DND-41 (cell line): ENCODE measurements at regions not wholly inside any gene's neighbourhood (a gene's known extent, or its start where the extent isn't known, plus 50 kb on each side); places are given as distances from the start of the nearest gene placed in this dataset.

Experiments used
- CTCF ChIP-seq: IDR thresholded peaks from 2 replicates; pipeline ENCODE4 v1.5.1; 2012; ENCODE audit warnings: borderline replicate concordance, low read length, moderate library complexity, mild to moderate bottlenecking; ENCODE audit not compliant: poor library complexity, severe bottlenecking; ENCODE audit errors: extremely low read depth
- EZH2 ChIP-seq: IDR thresholded peaks from 3 replicates; pipeline ENCODE4 v1.6.1; 2012; ENCODE audit warnings: borderline replicate concordance, low read depth, mild to moderate bottlenecking, moderate library complexity, low read length, inconsistent platforms; ENCODE audit not compliant: severe bottlenecking

DNA sequence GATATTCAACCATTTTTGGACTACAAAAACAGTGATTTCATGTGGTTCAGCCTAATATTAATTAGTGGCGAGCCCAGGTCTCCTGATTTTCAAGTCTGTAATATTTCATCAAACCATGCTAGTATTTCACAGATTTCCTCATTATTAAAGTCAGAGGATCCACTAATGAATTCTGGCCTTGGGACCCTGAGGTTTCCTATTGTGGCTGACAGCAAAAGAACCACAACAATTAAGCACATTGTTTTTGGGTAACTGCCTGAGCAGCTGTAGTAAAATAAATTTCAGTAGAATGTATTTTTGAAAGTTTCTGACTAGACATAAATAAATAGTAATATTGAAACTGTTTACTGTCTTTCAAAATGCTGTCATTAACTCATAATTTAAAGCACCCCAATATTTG, 630.7 kb upstream of the MMS22L start:
- TF ChIP-seq CTCF (no peak), EZH2 (no peak)
